A673 (cell line): ENCODE measurements at regions not wholly inside any gene's neighbourhood (a gene's known extent, or its start where the extent isn't known, plus 50 kb on each side); places are given as distances from the start of the nearest gene placed in this dataset.

Source experiments
- EZH2 ChIP-seq: fragments of 200-600 bp; sonication (generic); IDR thresholded peaks from 2 replicates; pipeline ENCODE4 v1.6.1; 2017; ENCODE audit warnings: borderline replicate concordance, low read depth, mild to moderate bottlenecking, mixed read lengths, antibody characterized with exemption, low read length; ENCODE audit not compliant: poor library complexity, severe bottlenecking
- TF ChIP-seq, protein P1 (sequence below): fragments of 300-800, 200-600 bp; sonication (generic); conservative IDR thresholded peaks from 2 replicates; pipeline ENCODE4 v1.5.1; 2017; ENCODE audit warnings: low read depth, mild to moderate bottlenecking, antibody characterized with exemption, low read length, moderate library complexity, mixed read lengths

DNA sequence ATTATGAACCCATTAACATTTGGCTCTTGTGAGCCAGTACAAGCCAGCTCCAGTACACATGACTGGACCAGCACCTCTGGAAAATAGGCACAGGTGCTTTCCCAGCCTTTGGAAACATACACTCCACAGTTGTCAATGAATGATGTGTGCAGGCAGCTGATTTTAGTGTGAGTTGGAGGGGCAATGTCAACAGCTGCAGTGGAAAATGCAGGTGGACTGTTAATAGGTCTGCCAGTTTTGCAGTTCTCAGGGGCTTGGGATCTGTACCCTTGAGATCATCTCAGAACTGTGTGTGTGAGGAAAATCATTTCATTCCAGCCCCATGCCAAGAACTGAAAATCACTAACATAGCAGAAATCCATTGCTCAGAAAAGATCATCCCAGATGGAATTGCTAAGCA is 81.7 kb upstream of the CHRDL1 start:
- TF ChIP-seq, protein P1, sequence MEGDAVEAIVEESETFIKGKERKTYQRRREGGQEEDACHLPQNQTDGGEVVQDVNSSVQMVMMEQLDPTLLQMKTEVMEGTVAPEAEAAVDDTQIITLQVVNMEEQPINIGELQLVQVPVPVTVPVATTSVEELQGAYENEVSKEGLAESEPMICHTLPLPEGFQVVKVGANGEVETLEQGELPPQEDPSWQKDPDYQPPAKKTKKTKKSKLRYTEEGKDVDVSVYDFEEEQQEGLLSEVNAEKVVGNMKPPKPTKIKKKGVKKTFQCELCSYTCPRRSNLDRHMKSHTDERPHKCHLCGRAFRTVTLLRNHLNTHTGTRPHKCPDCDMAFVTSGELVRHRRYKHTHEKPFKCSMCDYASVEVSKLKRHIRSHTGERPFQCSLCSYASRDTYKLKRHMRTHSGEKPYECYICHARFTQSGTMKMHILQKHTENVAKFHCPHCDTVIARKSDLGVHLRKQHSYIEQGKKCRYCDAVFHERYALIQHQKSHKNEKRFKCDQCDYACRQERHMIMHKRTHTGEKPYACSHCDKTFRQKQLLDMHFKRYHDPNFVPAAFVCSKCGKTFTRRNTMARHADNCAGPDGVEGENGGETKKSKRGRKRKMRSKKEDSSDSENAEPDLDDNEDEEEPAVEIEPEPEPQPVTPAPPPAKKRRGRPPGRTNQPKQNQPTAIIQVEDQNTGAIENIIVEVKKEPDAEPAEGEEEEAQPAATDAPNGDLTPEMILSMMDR = no peak
- no peak for TF ChIP-seq EZH2
